GM21529 (cell line): ENCODE measurements at regions not wholly inside any gene's neighbourhood (a gene's known extent, or its start where the extent isn't known, plus 50 kb on each side); places are given as distances from the start of the nearest gene placed in this dataset.

Source experiments
- ATAC-seq: cut with Tn5 transposase; IDR thresholded peaks from one replicate; pipeline ENCODE4 v1.9.1; 2021; ENCODE audit not compliant: unreplicated experiment

DNA sequence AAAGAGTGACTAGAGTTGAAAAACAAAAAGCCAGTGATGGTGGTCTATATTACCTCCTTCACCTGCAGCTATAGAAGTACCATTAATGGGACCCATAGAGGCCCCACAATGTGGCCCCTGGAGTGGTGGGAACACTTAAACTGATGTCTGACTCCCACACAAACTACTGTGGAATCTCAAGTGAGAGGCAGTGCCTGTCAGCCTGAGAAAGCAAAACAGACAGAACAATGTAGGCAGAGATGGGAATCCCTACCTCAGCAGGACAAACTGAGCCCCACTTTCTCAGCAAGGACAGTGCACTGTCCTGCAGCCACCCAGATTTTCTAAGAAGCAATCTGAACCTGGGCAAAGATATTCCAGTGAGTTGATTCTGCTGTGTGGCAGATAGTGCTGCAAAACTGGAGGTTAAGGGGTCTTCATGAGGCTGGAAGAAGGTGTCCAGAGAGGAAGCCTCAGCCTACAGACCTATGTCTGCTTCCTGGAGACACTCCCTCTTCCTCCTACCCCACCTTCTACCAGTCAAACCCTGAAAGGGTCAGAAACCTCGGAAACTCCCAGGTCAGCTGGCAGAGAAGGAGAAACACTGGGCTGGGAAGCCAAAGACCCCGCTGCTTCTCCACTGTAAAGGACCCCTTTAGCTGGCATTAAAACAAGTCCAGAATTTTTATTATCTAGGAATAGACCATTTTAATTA, 228.7 kb downstream of the C1orf94 start:
- ATAC-seq: no peak

DNA sequence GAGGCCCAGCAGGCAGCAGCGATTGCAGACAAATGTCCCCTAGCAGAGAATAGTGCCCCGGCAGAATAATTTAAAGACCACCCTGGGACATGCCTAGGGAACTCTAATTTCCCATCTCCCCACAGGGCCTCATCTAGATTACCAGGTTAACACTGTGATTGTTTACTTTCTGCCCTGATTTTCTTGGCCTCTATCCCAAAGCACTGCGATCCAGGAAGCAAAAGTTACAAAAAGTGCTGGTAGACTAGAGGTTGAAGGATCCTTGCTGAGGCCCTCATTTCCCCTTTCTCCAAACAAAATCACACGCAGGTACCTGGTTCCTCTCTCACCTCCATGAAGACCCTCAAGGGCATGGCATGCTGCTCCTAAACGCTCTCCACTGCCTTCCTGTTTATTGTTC, 229.7 kb downstream of the C1orf94 start:
- ATAC-seq: no peak

DNA sequence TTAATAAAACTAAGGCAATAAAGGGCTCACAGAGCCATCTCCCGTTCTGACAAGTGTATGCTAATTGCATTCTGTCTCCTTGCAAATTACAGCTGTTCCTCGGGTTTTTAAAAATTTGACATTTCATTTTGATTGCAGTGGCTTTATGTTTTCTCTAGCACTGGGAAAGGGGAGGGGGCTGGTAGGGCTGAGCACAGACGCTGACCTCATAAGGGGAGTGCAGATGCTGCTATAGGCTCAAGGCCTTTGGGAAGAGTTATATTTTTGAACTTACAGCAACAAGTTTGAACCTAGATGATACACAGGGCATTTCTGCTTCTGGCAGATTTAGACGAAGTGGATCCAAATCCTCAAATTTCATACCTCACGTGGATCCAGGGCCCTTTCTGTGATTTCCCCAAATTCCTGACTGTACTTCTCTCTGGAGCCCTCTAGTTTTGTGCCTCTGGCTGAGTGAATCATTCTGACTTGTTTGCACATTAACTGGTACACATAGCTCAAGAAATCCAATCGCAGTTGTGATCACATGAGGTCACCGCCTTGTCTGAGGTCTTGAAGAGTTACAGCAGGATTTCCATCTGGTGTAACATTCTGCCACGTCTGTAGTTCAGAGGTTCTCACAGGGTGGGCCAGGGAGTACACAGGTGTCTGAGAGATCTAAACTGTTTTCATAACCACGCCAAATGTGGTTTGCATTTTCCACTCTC, 230.3 kb downstream of the C1orf94 start:
- no peak for ATAC-seq

DNA sequence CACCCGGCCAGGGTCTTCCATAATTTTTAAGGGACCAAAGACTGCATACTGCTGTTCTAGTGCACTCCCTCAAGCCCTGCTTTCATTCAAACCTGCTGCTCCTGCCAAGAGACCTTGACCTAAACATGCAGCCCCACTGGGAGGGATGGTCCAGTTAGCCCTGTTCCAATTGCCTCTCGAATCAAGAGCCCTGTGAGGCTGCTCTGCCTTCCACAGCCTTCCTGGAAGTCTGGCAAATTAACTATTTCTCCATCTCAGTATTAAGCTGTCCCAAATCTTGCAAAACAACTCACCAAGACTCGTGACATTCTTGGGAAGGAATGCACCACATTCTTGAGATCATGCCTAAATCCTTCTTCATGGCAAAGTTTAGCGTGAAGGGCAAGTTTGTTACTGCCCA, 231.3 kb downstream of the C1orf94 start:
- ATAC-seq: no peak

DNA sequence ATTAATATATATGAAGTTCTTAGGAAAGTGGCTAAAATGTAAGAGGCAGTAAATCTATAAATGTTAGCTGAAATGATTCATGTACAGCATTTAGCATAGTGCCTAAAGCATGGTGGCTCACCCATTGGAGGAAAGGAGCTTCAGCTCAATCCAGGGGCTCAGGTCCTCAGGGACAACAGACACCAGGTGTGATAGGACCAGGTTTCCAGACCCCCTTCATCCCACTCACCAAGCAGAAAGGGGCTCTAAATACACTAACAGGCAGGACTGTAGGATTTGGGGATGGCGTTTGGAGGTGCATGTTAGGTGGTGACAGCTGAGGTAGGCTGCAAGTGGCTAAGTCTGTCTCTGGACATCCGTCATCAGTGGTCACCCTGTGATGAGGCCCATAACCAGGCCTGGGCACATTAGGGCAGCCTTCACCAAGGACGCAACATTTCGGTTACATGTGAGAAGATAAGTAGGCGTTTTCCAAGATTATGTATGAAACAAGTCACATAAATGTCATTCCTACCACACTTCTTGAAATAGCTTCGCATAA, 233.1 kb downstream of the C1orf94 start:
- no peak for ATAC-seq

DNA sequence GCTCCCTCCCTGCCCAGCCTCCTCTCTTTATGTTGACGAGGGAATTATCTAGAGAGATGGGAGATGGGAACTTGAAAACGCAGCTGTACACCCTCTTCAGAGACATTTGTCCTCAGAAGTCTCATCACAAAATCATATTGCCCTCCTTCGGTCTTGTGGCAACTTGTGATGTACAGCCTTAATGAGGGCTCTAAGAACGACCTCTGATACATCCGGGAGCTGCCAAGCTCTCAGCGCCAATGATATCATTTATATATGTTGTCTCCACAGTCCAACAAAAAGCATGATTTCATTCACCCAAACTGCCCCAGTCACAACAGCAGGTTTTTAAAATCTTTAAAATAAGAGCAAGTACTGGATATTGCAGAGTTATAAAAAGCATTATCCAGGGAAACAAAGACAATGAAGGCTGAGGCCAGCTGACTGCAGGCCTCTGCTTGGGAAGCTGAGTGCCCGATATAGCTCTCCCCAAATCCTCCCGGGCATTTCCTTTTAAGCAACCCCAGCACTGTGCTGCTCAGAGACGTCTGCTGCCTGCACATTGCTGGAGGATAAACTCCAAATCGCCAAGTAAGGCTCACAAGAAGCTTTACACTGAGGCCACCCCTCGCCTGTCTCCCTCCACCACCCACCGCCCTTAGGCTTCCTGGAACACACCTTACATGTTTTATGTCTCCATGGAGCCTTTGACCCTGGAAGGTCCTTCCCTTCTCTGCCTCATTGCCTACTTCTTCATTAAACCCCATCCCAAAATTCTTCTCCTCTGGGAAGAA, 236.1 kb downstream of the C1orf94 start:
- no peak for ATAC-seq

DNA sequence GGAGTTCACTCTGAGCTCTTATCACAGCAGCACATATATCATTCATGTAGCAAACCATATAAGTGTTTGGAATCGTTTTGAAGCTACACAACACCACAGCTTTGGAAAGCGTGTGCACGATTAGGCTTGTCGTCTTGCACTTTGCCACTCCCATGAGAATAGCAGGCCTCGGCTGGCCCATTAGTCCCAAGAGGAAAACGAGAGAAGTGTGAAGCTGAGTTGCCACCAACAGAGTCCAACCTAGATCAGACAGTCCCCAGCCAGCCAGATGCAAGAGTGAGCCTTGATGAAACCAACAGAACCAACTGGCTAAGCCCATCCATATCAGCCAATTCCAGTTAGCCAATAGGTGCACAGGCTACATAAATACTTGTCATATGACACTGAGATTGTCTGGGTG, 238.4 kb downstream of the C1orf94 start:
- no peak for ATAC-seq

DNA sequence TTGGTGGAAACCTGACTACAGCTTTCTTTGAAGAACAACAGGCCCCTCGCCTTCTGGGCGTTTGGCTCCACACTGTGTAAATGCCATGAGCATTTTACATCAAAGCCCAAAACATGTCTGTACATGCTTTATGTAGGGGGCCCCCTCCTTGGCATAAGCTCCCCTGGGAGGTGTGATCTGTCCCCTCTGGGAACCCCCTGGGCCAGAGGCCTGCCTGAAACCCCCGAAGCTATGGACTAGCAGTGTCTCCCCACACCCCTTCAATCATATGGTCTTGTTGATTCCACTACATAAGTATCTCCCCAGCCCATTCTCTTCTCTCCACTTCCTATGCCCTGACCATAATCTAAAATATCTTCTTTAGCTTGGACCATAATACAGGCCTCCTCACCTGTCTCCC, 241.5 kb downstream of the C1orf94 start:
- no peak for ATAC-seq

DNA sequence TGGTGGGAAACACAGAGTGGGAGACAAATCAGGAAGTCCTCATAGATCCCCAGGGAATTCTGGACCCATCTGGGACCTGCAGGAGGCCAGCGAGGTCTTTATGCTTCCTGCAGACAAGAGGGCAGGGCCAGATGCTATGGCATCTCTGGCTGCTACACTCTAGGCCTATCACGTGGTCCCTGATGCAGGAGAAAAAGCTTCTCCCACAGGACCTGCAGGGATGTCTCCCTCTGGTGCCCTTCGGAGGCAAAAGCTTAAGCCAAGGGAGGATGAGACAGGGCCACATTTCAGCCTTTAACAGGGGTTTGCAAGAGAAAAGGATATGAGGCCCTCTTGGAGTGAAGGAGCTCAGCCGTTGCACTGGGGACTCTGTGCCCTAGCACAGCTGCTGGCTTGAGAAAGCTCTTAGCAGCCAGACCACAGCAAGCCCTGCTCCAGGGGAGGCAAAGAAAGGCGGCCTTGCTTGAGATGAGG, 243.0 kb downstream of the C1orf94 start:
- ATAC-seq: no peak

DNA sequence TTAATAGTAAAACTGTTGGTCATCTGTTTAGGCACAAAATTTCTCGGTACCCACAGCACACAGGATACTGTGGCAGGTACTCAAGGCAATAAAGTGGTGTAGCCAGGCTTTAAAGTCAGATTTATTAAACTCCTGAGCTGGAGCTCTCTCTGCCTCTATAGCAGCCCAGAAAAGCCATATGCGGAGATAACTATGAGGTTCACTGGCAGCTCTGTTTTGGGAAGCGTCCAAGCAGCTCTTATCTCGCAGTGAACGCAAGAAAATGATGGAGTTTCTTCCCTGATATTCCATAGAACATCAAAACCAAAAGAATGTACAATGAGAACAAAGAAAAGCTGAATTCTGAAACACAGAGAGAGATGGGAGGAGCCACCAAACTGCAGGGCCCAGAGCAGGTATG, 248.3 kb downstream of the C1orf94 start:
- no peak for ATAC-seq

DNA sequence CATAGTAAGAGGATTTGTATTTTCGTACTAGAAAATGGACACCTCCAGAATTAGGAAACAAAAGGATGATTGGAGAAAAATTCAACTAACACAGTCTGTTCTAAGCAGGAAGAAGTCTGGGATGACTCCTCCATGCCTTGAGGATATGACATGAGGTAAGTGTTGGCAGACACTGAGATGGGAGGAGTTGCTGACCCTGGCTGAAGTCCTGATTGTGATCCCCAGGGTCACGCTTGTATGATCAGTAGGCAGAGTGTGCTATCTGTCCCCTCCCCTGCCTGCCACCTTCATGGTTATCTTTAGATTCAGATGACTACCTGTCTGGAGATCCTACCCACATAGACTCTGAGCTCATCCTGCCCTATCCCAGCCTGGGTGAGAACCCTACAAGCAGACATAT, 249.1 kb downstream of the C1orf94 start:
- no peak for ATAC-seq

DNA sequence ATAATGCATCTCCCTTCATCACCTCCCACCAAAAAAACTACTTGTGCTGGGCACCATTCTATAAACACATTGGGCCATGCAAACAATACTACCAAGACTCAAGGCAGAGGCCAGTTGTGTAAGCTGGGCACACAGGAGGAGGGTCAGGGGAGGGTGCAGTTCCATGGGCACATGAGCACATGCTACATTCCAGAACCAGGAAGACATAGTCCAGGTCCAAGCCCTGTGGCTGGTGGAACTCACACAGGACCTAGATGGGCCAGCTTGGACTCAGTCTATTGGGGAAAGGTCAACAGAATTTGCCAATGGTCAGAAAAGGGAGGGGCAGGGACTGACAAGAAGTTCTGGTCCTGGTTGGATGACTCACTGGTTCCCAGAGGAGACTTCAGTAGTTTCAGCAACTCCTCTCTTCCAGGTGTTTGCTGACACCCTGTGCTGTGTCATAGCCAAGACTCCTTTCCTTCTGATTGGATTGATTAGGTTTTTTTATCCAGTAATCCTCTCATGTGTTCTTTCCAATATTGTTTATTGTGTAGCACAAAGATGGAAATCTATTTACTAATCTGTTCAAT, 249.7 kb downstream of the C1orf94 start:
- ATAC-seq: no peak

DNA sequence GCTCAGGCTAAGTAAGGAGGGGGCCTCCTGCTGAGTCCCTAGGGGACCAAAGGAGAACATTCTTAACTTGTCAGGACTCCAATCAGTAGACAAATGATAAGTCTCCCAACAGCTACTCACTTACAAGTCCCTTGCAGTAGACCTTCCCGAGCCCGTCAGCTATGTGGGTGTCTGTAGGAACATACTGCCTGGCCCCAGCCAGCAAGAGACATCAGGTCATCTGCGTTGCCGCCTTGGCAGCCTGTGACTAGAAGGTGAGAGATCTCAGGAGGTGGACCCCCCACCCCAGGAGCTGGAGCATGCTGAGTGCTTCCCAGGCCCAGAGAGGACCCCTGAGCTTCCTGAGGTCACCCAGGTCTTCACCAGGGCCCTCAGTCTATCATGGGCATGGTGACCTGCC, 250.5 kb downstream of the C1orf94 start:
- ATAC-seq: no peak

DNA sequence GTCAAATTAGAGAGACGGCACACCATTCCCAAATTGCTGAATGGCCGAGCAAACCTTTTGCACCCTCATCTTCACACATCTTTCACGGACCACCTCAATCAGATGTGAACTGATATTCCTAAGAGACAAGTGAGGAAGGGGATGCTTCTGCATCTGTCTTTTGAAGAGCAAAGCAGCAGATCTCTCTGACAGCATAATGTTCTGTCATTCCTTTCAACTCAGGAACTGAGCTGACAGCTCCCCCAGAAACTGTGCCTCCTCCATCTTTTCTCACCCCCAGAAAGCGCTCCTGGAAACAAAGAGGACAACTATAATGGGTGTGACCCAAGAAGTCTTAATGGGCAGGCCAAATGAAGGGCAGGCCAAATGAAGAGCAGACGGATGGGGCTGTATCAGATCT, 256.4 kb downstream of the C1orf94 start:
- no peak for ATAC-seq

DNA sequence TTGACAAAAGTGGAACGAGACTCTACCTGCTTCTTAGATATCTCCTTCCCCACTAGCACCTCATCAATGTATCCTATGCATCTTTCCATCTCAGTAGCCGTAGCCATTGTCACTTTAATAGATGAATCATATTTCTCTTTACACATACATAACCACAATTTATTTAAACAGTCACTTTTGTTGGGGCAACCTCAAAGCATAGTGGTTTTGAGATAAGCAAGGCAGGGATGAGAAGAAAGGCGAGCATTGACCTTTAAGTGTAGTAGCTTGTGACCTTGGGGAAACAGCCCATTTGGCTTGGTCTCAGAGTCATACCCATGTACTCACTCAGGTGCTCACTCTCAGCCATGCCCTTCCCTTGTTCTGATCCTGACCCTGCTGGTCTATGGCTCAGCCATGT, 260.1 kb downstream of the C1orf94 start:
- no peak for ATAC-seq

DNA sequence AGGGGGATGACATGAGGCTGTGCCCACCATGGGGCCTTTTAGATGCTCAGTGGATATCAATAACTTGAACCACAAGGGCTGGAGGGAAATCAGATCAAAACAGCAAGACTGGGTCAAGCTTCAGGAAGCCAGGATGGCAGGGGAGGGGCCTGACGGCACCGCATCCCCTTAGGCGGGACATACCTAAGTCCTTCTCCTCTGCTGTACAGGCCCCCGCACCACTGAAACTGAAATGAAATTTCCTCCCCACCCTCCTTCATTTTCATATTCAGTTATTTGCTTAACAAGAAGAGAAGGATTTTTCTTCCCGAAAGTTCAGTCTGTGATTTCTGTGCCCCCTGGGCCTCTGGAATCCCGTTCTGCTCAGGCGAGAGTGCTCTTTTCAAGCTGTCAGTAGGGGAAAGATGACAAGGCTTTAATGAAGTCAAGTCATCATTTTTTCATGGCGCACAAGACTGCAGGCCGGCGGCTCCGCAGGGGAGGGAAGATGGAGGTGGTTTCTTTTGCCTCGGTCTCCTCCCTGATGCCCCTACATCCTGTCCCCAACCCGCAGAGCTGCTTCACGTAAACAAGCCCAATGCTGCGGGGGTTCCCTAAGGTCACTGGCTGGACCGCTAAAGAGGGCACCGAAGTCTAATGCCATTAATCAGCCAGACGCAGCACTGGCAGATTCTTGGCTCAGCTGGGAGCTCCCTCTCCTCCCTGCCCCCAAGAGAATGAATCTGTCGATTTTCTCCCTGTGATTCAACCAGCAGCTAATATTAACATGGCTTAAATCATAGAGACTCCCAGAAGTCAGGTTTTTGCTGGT, 264.8 kb downstream of the C1orf94 start:
- ATAC-seq: no peak

DNA sequence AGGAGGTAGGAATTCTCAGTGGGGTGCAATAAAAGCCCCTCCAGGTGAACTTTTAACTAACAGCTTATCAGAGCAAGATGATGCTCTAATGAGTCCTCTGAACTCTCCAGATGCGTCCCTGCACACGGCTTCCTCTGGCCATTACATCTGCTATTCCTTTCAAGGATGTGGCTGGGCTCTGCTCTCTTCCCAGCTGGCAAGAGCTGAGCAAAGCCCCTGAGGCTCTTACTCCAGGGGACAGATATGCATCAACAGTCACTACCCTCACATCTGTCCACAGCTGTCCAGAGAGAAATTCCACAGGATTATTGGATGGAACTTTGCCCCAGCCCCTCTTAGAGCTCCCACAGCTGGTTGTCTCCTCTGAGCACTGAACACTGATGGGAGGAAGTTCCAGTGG, 267.8 kb downstream of the C1orf94 start:
- no peak for ATAC-seq

DNA sequence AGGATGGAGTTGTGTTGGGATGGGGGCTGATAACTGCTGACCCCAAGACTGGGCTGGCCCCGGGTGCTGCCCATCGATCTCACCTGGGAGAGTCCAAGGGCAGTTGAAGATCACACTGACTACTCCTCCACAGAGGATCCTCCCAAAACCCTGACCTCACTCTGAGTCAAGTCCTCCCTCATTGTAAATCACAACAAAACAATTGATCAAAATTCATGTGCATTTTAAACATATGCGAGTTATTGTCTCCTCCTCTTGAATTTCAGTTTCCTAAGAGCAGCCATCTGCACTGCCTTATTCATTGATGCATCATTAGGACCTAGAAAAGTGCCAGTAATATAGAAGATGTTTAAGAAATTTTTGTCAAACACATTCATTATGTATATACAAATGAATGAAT, 273.6 kb downstream of the C1orf94 start:
- ATAC-seq: no peak

DNA sequence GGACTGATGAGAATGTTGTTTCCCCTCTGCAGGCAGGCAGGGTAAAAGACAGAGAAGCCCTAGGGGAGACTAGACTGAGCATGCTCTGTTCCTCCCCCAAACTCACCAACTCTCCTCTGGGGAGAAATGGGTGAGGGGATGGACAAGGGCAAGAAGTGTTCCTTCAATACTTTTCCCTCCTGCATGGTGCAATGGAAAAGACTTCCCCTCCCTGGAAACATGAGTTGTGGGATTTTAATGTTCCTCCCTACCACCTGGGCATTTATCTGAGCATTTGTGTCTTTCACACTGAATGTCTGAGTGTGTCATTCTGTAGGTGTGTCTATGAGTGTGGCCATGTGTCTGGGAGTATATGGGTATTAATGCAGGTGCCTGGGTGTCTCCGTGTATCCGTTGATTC, 275.7 kb downstream of the C1orf94 start:
- ATAC-seq: no peak

DNA sequence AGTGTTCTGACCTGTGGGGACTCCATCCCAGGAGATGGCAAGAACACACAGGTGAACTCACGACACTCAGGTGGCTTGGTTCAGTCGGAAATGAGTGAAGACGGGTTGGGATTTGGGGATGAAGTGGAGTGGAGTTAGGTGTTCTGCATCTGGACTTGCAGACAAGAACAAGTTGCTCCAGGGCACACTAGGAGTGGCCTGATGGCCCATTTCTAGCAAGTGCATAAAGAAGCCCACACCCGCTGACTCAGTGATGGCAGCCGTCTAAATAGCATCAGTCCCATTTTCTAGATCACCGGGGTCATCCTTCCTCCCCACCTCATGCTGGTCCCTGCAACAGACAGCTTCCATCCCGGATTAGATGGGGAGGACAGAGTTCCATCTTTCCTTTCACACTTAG, 278.4 kb downstream of the C1orf94 start:
- ATAC-seq: no peak

DNA sequence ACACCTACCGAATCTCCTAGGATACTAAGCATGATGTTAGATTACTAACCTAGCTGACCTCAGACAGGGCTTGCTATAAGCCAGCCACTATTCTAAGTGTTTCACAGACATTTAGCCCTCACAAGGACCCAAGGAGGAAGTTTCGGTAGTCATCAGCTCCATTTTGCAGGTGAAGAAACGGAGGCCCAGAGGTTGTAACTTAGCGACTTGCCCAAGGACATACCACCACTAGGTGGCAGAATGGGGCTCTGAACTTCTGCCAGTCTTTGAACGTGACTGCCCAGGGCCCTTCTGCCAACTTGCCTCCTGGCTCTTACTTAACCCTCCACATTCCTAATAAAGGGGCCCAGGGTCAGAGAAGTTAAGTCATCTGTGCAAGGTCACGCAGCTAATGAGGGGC, 283.5 kb downstream of the C1orf94 start:
- no peak for ATAC-seq
